ENCODE measurements at regions not wholly inside any gene's neighbourhood (a gene's known extent, or its start where the extent isn't known, plus 50 kb on each side); places are given as distances from the start of the nearest gene placed in this dataset.

DNA sequence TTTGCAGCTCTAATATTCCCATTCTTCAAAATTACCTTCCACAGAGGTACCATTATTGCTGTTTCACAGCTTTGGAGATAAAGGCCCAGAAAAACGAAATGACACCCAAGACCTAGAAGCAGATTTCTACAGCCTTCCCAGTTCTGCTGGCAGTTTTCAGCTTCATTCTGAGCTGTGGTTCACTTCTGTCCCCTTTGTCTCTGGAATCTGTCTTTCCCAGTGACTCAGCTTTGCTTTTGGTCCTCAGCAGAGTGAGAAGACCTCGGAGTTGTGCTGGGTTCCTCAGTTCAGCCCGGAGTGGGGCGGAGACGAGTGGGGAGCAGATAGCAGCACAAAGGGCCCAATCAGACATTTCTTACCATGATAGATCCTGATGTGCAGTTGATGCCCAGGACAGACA is 180.7 kb upstream of the CXCR4 start:
- ATAC-seq (no peak), DNase-seq (no peak)
- intact Hi-C loops (cut with DNase I; ENCODE audit: low total_unique reads): no loop called here
- H3K27me3 ChIP-seq: no peaks in the 10 kb centered on the region
- TF ChIP-seq CTCF (IDR thresholded peaks at IDR 0.05 in 4 of 5, conservative IDR thresholded peaks at IDR 0.05 in 1 of 5) (no peak), POLR2A (IDR thresholded peaks at IDR 0.05) (no peak)
- no peaks in the 10 kb centered on the region for H3K9me3 ChIP-seq
- in situ Hi-C loops (cut with MboI; ENCODE audit: low sequenced_read_pairs in 4 of 4): no loop called here
- no peaks in the 10 kb centered on the region for H3K4me1 ChIP-seq
- no peak overlapping the region for H3K27ac ChIP-seq
- no peak overlapping the region for H3K4me3 ChIP-seq
- H3K36me3 ChIP-seq: no peaks in the 10 kb centered on the region

- in situ Hi-C loops (cut with MboI; ENCODE audit: low sequenced_read_pairs in 4 of 4) (no loop called here), intact Hi-C loops (cut with DNase I; ENCODE audit: low total_unique reads) (no loop called here)
- ATAC-seq: no peak
- H3K36me3 ChIP-seq: no peaks in the 10 kb centered on the region
- no peak for TF ChIP-seq POLR2A (IDR thresholded peaks at IDR 0.05)
- TF ChIP-seq CTCF (IDR thresholded peaks at IDR 0.05 in 4 of 5, conservative IDR thresholded peaks at IDR 0.05 in 1 of 5): no peak
- no peak overlapping the region for H3K27ac ChIP-seq
- no peak overlapping the region for H3K4me3 ChIP-seq
- DNase-seq: no peak
- no peaks in the 10 kb centered on the region for H3K4me1 ChIP-seq
- H3K27me3 ChIP-seq: no peaks in the 10 kb centered on the region
- no peaks in the 10 kb centered on the region for H3K9me3 ChIP-seq
Observed at GRCh38 chr2:136297994-136298393, 180.0 kb upstream of the CXCR4 start.

DNA sequence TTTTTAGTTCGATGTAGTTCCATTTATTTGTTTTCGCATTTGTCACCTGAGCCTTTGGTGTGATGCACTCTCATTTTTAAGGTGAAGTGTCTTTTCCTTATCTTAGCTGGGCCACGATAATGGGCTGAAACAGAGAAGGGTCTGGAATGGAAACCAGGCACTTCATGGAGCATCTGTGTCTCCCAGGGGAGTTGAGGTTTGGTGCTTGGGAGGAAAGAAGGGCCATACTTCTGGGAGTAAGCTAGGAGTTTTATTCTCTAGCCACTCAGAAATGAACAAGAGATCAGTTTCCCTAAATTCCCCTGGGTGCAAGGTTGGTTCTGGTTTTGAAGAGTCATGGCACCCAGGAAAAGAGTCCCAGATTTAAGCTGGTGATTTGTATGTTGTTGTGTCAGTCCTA is 179.4 kb upstream of the CXCR4 start:
- TF ChIP-seq POLR2A (IDR thresholded peaks at IDR 0.05): no peak
- TF ChIP-seq CTCF (IDR thresholded peaks at IDR 0.05 in 4 of 5, conservative IDR thresholded peaks at IDR 0.05 in 1 of 5): no peak
- no peak for DNase-seq
- Histone ChIP-seq H3K36me3 (no peaks in the 10 kb centered on the region), H3K9me3 (no peaks in the 10 kb centered on the region), H3K27ac (no peak overlapping the region), H3K4me3 (no peak overlapping the region), H3K4me1 (no peaks in the 10 kb centered on the region), H3K27me3 (no peaks in the 10 kb centered on the region)
- ATAC-seq: no peak
- intact Hi-C loops (cut with DNase I; ENCODE audit: low total_unique reads): no loop called here
- in situ Hi-C loops (cut with MboI; ENCODE audit: low sequenced_read_pairs in 4 of 4): no loop called here

DNA sequence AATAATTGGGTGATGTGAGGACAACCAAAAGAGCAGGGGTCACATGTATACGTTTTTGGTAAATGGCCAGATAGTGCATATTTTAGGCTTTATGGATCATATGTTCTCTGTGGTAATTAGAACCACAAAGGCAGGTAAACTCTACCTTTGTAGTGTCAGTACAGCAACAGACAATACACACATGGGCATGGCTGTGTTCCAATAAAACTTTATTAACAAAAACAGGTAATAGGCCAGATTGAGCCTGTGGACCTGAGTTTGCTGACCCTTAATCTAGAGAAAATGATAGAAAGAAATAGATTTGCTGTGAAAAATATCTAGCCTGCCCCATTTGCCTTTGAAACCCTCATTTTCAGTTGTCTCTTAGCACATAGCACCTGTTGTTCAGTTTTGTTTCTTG is 177.2 kb upstream of the CXCR4 start:
- Histone ChIP-seq H3K4me1 (no peaks in the 10 kb centered on the region), H3K27ac (no peak overlapping the region), H3K4me3 (no peak overlapping the region), H3K36me3 (no peaks in the 10 kb centered on the region), H3K9me3 (no peaks in the 10 kb centered on the region), H3K27me3 (no peaks in the 10 kb centered on the region)
- in situ Hi-C loops (cut with MboI; ENCODE audit: low sequenced_read_pairs in 4 of 4): no loop called here
- no peak for TF ChIP-seq CTCF (IDR thresholded peaks at IDR 0.05 in 4 of 5, conservative IDR thresholded peaks at IDR 0.05 in 1 of 5)
- no peak for TF ChIP-seq POLR2A (IDR thresholded peaks at IDR 0.05)
- DNase-seq: no peak
- ATAC-seq: no peak
- intact Hi-C loops (cut with DNase I; ENCODE audit: low total_unique reads): no loop called here

DNA sequence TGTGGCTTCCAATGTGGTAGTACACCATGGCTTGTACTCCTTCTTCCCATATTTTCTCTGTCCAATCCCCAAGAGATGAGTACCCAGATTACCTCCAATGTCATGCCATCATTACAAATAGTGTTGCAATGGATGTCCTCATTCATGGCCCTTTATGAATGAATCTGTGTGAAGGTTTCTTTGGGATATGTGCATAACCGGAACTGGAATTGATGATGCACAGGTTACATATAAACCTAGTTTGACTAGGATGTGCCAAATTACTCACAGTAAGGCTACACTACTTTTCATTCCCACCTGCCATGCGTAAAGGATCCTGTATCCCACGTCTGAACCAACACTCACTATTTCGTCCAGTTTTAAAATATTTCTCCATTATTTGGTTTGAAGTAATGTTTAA is 173.9 kb upstream of the CXCR4 start:
- DNase-seq: no peak
- no peak for ATAC-seq

More for the DNA sequence above, 173.9 kb upstream of the CXCR4 start:
- TF ChIP-seq CTCF (IDR thresholded peaks at IDR 0.05 in 4 of 5, conservative IDR thresholded peaks at IDR 0.05 in 1 of 5): no peak
- no peak for TF ChIP-seq POLR2A (IDR thresholded peaks at IDR 0.05)
- H3K36me3 ChIP-seq: no peaks in the 10 kb centered on the region
- no peak overlapping the region for H3K27ac ChIP-seq
- intact Hi-C loops (cut with DNase I; ENCODE audit: low total_unique reads): no loop called here
- H3K4me1 ChIP-seq: no peaks in the 10 kb centered on the region
- no peak overlapping the region for H3K4me3 ChIP-seq
- H3K27me3 ChIP-seq: no peaks in the 10 kb centered on the region
- in situ Hi-C loops (cut with MboI; ENCODE audit: low sequenced_read_pairs in 4 of 4): no loop called here
- H3K9me3 ChIP-seq: no peaks in the 10 kb centered on the region
